Glutamatergic neuron (in vitro differentiated cells): ENCODE measurements at regions not wholly inside any gene's neighbourhood (a gene's known extent, or its start where the extent isn't known, plus 50 kb on each side); places are given as distances from the start of the nearest gene placed in this dataset.

Experiments used
- DNase-seq: peaks from one replicate; pipeline ENCODE4 v3.0.0; 2022
- H3K27ac Mint-ChIP-seq: one replicate; pipeline ENCODE4 v1.8.0; 2020; ENCODE audit warnings: mild to moderate bottlenecking, mixed read lengths, inconsistent platforms; ENCODE audit not compliant: unreplicated experiment
- H3K27me3 Mint-ChIP-seq: one replicate; pipeline ENCODE4 v1.8.0; 2020; ENCODE audit warnings: mild to moderate bottlenecking, moderate library complexity, mixed read lengths, inconsistent platforms; ENCODE audit not compliant: unreplicated experiment
- H3K36me3 Mint-ChIP-seq: one replicate; pipeline ENCODE4 v1.8.0; 2020; ENCODE audit warnings: mild to moderate bottlenecking, mixed read lengths, inconsistent platforms; ENCODE audit not compliant: unreplicated experiment
- H3K4me1 Mint-ChIP-seq: one replicate; pipeline ENCODE4 v1.8.0; 2020; ENCODE audit warnings: mild to moderate bottlenecking, low read depth, mixed read lengths, inconsistent platforms; ENCODE audit not compliant: unreplicated experiment
- H3K4me3 Mint-ChIP-seq: one replicate; pipeline ENCODE4 v1.8.0; 2020; ENCODE audit warnings: mild to moderate bottlenecking, mixed read lengths, inconsistent platforms; ENCODE audit not compliant: unreplicated experiment
- H3K9me3 Mint-ChIP-seq: one replicate; pipeline ENCODE4 v1.8.0; 2020; ENCODE audit warnings: mild to moderate bottlenecking, moderate library complexity, mixed read lengths, inconsistent platforms; ENCODE audit not compliant: unreplicated experiment
- TF ChIP-seq, protein P1 (sequence below): fragments of 200-600 bp; sonication (generic); IDR thresholded peaks from one replicate; pipeline ENCODE4 v1.5.0; 2021; ENCODE audit not compliant: partially characterized antibody, unreplicated experiment

- TF ChIP-seq, protein P1, sequence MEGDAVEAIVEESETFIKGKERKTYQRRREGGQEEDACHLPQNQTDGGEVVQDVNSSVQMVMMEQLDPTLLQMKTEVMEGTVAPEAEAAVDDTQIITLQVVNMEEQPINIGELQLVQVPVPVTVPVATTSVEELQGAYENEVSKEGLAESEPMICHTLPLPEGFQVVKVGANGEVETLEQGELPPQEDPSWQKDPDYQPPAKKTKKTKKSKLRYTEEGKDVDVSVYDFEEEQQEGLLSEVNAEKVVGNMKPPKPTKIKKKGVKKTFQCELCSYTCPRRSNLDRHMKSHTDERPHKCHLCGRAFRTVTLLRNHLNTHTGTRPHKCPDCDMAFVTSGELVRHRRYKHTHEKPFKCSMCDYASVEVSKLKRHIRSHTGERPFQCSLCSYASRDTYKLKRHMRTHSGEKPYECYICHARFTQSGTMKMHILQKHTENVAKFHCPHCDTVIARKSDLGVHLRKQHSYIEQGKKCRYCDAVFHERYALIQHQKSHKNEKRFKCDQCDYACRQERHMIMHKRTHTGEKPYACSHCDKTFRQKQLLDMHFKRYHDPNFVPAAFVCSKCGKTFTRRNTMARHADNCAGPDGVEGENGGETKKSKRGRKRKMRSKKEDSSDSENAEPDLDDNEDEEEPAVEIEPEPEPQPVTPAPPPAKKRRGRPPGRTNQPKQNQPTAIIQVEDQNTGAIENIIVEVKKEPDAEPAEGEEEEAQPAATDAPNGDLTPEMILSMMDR: no peak
- Mint-ChIP-seq H3K9me3 (peaks cover 3% of the 10 kb centered on the region), H3K4me1 (peaks cover 4% of the 10 kb centered on the region), H3K27me3 (no peaks in the 10 kb centered on the region), H3K4me3 (no peak overlapping the region), H3K36me3 (peaks cover 13% of the 10 kb centered on the region), H3K27ac (no peak overlapping the region)
- no peak for DNase-seq
Measured at GRCh38 chr5:124420952-124421351, 325.5 kb downstream of the ZNF608 start.

- no peak for DNase-seq
- Mint-ChIP-seq H3K4me1 (peaks cover 4% of the 10 kb centered on the region), H3K9me3 (peaks cover 3% of the 10 kb centered on the region), H3K27ac (no peak overlapping the region), H3K4me3 (no peak overlapping the region), H3K36me3 (peaks cover 13% of the 10 kb centered on the region), H3K27me3 (no peaks in the 10 kb centered on the region)
- TF ChIP-seq, protein P1: no peak
Measured at GRCh38 chr5:124419531-124419930, 326.9 kb downstream of the ZNF608 start.

GRCh38 chr5:124418390-124418789, 328.0 kb downstream of the ZNF608 start:
- TF ChIP-seq, protein P1: no peak

DNA sequence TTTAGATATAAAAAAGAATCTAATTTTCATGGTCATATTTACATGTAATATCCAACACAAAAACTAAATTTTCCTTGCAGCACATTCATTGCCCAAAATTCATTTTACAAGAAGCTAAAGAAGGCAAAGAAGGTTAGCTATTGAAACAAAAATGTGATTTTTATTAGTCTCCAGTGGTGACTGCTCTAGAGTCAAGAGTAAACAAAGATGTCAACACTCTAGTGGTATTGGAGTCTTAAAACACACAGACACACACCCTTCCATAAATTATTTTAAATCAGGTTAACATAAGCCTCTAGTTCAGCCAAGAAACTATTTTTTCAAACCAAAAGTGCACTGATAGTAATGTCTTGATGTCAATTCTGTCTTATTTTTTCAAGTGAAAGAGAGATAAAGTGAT, 329.2 kb downstream of the ZNF608 start:
- peaks cover 4% of the 10 kb centered on the region for H3K36me3 Mint-ChIP-seq

More at GRCh38 chr5:124418390-124418789, 328.0 kb downstream of the ZNF608 start:
- Mint-ChIP-seq H3K27ac (no peak overlapping the region), H3K4me1 (peaks cover 4% of the 10 kb centered on the region), H3K4me3 (no peak overlapping the region), H3K27me3 (no peaks in the 10 kb centered on the region), H3K36me3 (peaks cover 6% of the 10 kb centered on the region), H3K9me3 (no peaks in the 10 kb centered on the region)
- DNase-seq: no peak

GRCh38 chr5:124416627-124417026, 329.8 kb downstream of the ZNF608 start:
- TF ChIP-seq, protein P1: no peak
- H3K4me1 Mint-ChIP-seq: peaks cover 4% of the 10 kb centered on the region
- no peaks in the 10 kb centered on the region for H3K36me3 Mint-ChIP-seq
- DNase-seq: no peak
- H3K27me3 Mint-ChIP-seq: no peaks in the 10 kb centered on the region
- no peaks in the 10 kb centered on the region for H3K9me3 Mint-ChIP-seq
- H3K27ac Mint-ChIP-seq: no peak overlapping the region
- H3K4me3 Mint-ChIP-seq: no peak overlapping the region

More for the DNA sequence above, 329.2 kb downstream of the ZNF608 start:
- no peak for DNase-seq
- TF ChIP-seq, protein P1: no peak
- H3K27ac Mint-ChIP-seq: no peak overlapping the region
- no peak overlapping the region for H3K4me3 Mint-ChIP-seq
- no peaks in the 10 kb centered on the region for H3K27me3 Mint-ChIP-seq
- no peaks in the 10 kb centered on the region for H3K9me3 Mint-ChIP-seq
- peaks cover 4% of the 10 kb centered on the region for H3K4me1 Mint-ChIP-seq
